ENCODE measurements at regions not wholly inside any gene's neighbourhood (a gene's known extent, or its start where the extent isn't known, plus 50 kb on each side); places are given as distances from the start of the nearest gene placed in this dataset.

GRCh38 chr5:58294598-58295305 is 165.1 kb downstream of the PLK2 start:
- no peak for DNase-seq

DNA sequence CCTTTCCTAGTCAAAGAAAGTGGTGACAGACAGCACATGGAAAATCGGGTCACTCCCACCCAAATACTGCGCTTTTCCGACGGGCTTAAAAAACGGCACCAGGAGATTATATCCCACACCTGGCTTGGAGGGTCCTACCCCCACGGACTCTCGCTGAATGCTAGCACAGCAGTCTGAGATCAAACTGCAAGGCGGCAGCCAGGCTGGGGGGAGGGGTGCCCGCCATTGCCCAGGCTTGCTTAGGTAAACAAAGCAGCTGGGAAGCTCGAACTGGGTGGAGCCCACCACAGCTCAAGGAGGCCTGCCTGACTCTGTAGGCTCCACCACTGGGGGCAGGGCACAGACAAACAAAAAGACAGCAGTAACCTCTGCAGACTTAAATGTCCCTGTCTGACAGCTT is 171.6 kb downstream of the PLK2 start:
- DNase-seq: peak; percentile 30

DNA sequence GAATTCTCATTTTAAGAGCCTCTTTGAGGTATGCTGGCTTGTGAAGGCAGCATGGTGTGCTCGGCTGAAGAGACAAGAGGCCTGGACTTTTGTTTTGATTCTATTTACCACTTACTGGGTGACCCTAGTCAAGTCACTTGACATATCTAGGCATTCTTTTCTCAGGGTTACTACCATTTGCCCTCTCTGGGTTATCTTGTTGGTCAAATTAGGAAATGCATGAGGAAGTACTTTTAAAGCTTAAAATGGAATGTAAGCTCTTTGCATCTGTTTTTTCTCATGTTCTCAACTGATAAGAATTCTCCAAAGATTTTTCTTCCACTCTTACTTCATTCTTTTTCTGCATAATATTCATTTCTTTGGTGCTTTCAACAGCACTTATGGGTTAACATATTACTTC is 173.1 kb downstream of the PLK2 start:
- DNase-seq: no peak

DNA sequence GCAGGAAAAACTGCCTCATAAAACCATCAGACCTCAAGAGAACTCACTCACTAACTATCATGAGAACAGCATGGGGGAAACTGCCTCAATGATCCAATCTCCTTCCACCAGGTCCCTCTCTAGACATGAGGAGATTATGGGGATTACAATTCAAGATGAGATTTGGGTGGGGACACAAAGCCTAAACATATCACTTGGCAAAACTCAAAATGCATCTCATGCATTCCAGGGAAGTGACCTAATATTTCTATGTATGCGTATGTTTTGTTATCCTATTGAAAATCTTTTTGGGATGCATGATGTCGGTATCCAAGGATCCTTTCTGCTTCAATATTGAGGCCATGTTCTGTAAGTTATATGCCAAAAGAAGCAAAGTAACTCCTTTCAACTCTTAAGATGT is 174.0 kb downstream of the PLK2 start:
- DNase-seq: no peak

DNA sequence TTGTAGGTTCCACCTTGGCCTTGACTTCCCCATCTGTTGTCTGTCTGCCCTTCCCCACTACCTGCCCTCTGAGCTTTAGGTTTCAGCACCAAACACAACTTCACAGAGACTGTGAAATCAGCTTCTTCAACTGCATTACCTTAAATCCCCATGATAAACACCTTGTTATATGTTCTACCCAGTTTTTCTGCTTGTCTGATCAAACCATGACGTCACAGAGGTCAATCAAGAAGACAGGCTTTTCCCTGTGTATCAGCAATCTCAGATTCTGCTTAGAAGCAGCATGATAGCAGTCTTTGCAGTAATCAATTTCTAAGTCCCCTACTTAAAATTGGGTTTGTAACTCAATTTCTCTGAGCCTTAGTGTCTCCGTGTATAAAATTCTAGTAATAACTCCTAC is 175.0 kb downstream of the PLK2 start:
- no peak for DNase-seq

DNA sequence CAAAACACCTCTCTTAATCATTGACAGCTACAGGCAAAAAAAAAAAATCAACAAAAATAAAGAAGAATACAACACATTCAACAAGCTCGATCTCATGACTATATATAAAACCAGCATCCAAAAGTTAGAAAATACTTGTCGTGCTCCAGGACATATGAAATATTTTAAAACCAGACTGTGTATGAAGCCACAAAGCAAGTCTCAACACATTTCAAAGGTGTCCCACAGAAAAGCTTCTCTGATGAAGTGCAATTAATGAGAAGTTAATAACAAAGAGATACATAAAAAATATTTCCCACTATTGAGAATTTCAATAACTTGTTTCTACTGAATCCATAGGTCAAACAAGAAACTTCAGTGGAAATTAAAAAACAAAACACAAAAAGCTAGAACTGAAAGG is 178.7 kb downstream of the PLK2 start:
- no peak for DNase-seq

DNA sequence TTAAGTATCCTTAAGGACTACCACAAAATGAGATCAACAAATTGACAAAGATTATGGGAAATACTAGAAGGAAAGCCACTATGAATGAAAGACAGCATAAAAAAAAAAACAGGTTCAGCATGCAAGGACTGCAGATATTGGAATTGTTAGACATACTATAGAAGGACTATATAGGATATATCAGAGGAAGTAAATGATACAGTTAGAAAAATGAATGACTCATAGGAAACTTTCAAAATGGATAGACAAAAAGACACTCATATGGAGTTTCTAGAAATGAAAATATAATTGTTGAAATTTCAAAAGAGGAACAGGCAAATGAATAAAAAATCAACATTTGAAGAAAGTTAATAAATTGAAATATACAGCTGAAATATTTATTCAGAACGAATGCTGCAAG is 180.6 kb downstream of the PLK2 start:
- DNase-seq: no peak

DNA sequence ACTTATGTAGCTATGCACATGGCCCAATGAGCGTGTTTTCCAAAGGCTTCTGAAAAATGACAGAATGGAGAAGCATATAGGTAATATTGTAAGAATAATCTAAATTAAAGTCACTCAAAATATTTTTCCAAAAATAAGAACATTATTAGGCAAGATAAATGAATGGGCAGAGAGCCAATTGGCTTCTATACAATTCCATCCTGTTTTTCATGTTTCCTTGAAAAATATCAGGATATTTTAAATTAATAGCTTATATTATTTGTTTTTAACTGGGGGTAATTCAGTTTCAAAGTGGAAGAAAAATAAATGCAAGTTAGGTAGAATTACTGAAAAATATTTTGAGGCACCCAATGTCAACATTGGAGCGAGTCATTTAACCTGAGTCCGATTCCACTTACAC is 183.5 kb downstream of the PLK2 start:
- DNase-seq: no peak

DNA sequence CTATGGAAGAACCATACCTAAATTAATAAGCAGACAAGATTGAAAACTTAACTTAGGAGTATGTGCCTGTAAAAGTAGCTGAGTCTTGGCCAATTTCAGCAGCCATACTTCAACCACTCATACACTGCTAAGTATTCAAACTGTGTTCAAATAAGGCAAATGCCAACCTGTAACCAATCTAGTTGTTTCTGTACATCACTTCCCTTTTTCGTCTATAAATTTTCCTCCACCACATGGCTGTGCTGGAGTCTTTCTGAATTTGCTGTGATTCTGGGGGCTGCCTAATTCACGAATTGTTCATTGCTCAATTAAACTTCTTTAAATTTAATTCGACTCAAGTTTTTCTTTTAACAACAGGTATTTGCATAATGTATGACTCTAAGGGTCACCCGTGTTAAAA is 184.4 kb downstream of the PLK2 start:
- no peak for DNase-seq

DNA sequence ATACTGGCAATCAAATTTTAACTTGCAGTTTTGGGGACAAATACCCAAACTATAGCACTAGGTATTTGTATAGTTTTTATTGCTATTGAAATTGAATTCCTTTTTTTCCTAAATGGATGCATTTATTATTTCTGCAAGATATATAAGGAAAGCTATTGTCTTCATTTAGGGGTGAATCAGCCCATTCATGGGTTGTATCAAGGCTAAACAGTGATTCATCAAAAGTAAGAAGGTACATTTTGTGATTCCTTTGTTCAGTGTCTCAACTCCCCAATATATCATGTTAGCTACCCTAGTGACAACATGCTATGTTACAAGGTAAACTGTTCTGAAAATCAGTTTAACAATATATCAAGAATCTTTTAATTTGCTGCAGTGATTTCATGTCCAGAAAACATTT is 185.7 kb downstream of the PLK2 start:
- DNase-seq: no peak

DNA sequence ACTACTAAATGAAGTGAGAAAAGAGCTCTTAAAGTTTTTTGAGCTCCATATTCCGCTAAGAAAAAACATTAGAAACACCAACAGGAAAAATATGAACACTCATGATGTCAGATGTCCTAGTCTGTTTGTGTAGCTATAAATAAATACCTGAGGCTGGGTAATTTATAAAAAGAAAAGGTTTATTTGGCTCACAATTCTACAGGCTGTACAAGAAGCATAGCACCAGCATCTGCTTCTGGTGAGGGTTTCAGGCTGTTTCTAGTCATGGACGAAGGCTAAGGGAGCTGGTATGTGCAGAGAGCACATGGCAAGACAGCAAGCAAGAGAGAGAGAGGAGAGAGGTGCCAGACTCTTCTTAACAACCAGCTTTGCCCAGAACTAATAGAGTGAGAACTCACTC is 186.2 kb downstream of the PLK2 start:
- DNase-seq: no peak

GRCh38 chr5:58268268-58268667 is 191.6 kb downstream of the PLK2 start:
- no peak for DNase-seq

GRCh38 chr5:58266402-58266801 is 193.5 kb downstream of the PLK2 start:
- no peak for DNase-seq

DNA sequence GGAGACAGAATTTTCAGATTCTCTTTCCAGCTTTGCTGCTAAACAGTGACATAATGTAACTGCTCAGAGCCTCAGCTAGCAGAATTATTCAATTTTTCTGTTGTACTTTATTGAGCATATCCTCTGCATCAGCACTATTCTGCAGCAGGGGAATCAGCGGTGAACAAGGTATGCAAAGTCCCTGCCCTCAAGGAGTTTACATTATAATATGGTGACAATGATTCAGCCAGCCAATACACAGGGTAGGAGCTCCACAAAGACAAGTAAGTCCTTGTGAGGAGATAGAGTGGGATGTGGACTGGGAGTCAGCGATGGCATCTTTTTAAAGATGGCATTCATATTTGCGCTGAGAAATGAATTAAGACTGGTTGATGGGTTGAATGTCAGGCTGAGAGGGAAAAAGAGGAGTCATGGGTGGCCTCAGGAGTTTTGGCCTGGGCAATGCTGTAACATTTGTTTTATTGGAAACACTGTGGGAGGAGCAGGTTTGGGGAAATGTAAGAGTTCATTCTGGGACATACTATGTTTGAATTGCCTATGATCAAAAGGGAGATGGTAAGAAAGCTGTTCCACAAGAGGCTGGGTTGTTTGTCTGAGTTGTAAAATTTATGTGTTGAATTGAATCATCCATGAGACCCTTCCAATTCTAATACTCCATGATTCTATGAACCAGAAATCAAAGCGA is 194.5 kb downstream of the PLK2 start:
- DNase-seq: no peak

- no peak for DNase-seq
Observed at GRCh38 chr5:58264276-58264675, 195.6 kb downstream of the PLK2 start.

DNA sequence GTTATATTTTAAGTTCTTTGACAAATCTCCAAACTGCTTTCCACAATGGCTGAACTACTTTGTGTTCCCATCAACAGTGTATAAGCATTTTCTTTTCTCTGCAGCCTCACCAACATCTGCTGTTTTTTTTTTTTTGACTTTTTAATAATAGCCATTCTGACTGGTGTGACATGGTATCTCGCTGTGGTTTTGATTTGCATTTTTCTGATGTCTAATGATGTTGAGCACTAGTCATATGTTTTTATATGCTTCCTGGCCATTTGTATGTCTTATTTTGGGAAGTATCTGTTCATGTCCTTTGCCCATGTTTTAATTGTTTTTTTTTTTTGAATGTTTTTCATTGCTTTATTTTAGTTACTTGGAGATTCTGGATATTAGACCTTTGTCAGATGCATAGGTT is 196.6 kb downstream of the PLK2 start:
- no peak for DNase-seq

DNA sequence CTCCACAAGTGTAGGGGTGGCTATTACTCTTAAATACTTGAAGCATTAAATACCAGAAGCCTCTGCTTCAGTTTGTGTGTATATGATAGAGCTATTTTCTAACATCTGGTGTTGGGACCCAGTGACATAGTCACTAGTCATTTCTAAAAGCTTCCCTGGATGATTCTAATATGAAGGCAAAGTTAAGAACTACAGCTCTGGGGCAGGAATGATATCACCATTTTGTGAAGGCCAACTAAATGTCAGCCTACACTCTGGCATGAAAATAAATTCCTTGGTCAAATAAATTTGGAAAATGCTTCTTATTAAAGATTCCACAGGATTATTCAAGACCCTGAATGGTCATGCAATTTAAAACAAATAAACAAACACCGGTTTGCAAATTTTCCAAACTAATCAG is 197.7 kb downstream of the PLK2 start:
- DNase-seq: no peak

- DNase-seq: no peak
Observed at GRCh38 chr5:58261605-58262004, 198.3 kb downstream of the PLK2 start.

- no peak for DNase-seq
Observed at GRCh38 chr5:58260243-58260642, 199.6 kb downstream of the PLK2 start.

- DNase-seq: no peak
Observed at GRCh38 chr5:58259685-58260152, 200.2 kb downstream of the PLK2 start.

DNA sequence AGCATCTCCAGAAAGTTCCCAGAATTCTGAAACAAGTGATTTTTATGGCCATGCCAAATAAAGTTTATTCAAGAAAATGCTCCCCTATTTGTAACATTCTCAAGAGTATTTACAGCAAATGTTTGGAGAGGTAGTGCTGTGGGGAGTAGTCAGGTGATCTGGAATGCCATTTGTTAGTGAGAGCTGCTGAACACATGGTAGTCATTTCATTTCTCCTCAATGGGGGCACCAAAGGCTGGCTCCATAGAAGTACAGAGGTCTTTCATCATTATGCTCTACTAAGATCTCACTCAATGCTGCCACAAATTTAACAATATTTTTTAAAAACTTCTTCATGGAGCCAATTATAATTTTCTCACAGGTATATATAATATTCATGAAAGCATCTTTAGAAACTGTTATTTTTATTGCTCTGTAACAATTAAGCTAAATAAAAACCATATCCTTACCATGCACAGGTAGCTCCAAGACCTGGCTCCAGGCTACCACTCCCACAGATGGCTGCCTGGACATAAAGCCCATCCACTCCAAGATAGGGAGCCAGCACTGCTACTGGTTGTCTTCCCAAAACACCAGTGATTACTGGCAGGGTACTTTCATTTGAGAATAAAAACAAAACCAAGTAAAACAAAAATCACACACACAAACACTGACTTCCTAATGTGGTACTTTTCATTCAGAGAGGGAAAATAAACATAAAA is 200.8 kb downstream of the PLK2 start:
- DNase-seq: no peak

DNA sequence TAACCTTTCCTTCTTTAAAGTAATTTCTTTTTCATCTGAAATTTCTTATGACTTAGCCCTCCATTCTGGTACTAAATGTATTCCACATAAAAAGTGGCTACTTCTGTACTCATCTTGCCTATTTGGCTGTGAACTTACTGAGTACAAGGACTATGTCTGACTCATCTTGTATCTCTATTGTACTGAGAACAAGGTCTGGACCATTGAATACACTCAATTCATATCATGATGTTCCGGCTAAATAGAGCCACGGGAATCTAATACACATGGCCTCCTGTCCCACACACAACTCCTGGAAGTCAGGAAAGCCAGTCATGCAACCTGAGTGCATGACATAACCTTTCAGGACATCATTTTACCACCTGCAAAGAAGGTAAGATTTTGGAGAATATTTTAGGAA is 203.9 kb downstream of the PLK2 start:
- no peak for DNase-seq

GRCh38 chr5:58255386-58255785 is 204.5 kb downstream of the PLK2 start:
- no peak for DNase-seq

DNA sequence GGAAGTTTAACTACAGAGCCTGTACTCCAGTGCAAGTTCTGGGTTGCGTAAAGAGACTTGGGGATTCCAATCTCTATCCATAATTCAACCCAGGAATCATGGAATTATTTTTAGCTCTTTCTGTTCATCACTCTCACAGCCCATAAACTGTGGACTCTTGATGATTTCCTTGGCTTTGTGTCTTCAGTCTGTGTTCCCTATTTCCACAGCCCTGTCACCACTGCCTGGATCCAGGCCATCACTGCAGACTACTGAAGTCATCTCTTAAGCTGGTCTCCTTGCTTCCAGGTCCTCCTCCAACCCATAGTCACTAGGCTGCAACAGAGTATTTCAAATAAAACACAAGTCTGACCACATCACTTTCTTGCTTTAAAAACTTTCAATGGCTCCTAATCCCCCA is 211.7 kb downstream of the PLK2 start:
- DNase-seq: no peak

All from NCI-H2171 treated with DMSO at 0.1 percent for 48 hours (cell line).